ENCODE measurements at regions not wholly inside any gene's neighbourhood (a gene's known extent, or its start where the extent isn't known, plus 50 kb on each side); places are given as distances from the start of the nearest gene placed in this dataset.

DNA sequence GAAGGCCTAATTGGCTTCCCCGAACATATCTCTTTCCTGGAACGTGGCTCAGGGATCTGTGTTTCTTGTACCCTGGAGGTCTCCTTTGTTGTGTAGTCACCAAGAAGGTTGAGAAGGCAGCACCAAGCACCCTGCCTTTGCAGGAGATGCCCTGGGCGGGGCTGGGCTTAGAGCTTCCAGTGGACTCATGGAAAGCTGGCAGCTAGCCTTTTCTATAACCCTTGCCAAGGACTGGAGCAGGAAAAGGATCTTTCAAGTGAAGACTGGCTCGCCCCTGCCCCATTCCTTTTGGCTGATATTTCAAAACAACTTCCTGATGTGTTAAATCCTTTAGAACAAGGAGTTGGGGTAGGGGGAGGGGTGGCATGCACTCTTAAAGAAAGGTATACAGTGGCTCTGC is 58.9 kb upstream of the EPHA6 start:
- no peak for DNase-seq (ENCODE audit: low read depth, low spot score)
- ChIA-PET POLR2A (no interaction called here), CTCF (no interaction called here)
- Histone ChIP-seq H3K4me2 (ENCODE audit: insufficient read depth, low read length) (no peak overlapping the region), H3K79me2 (ENCODE audit: control insufficient read depth, insufficient read depth, low read length) (no peaks in the 10 kb centered on the region), H3K27ac (ENCODE audit: insufficient read depth, low read depth, low read length) (no peak overlapping the region), H3K4me3 (replicated peaks in 1 of 3; ENCODE audit: insufficient read depth in 1 of 3, low read depth in 1 of 3, low read length in 3 of 3) (no peak overlapping the region), H3K9me1 (replicated peaks; ENCODE audit: control insufficient read depth, extremely low read depth, insufficient read depth, low read length) (no peaks in the 10 kb centered on the region), H3K36me3 (ENCODE audit: control insufficient read depth in 2 of 2, extremely low read depth in 1 of 2, insufficient read depth in 2 of 2, low read length in 2 of 2) (no peaks in the 10 kb centered on the region), H2AFZ (ENCODE audit: low read depth, low read length) (no peak overlapping the region), H3K4me1 (ENCODE audit: control insufficient read depth, extremely low read depth, insufficient read depth, low read length) (no peaks in the 10 kb centered on the region), H3K9me3 (replicated peaks; ENCODE audit: control insufficient read depth, insufficient read depth, low read length) (no peaks in the 10 kb centered on the region), H3K27me3 (ENCODE audit: control insufficient read depth in 2 of 2, insufficient read depth in 2 of 2, low read length in 2 of 2) (no peaks in the 10 kb centered on the region), H3K9ac (replicated peaks; ENCODE audit: extremely low read depth, insufficient read depth, low read length) (no peak overlapping the region), H4K20me1 (replicated peaks; ENCODE audit: control insufficient read depth, extremely low read depth, insufficient read depth, low read length) (no peaks in the 10 kb centered on the region)
- dilution Hi-C loops (cut with MboI; ENCODE audit: extremely low pct_ligation_motif_present, low sequenced_read_pairs) (no loop called here), intact Hi-C loops (cut with micrococcal nuclease) (no loop called here)
- FAIRE-seq: no peak
- no TSS peak for BruUV-seq (replicated peaks)
- TF ChIP-seq POLR2A (IDR thresholded peaks at IDR 0.05; ENCODE audit: low read depth, low read length) (no peak), POLR2AphosphoS5 (IDR thresholded peaks at IDR 0.05; ENCODE audit: insufficient read depth, low read depth, low read length) (no peak)

DNA sequence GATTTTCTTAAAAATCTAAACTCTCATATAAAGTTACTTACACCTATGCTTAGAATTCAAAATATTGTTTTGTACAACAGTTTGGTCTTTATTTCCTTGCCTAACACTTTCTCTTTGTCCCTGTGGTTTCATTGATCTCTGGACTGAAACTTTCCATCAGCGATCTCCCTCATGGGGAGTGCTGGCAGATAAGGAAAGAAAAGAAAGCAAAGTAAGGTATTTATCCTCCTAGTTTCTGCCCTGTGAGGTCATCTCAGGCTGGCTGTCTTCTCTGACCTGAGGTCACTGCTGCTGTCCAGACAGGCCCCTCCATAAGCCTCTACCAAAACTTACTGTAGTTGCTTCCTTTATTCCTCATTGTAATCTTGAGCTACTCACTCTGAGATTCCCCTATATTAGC is 57.9 kb upstream of the EPHA6 start:
- ChIA-PET CTCF (no interaction called here), POLR2A (no interaction called here)
- Histone ChIP-seq H4K20me1 (replicated peaks; ENCODE audit: control insufficient read depth, extremely low read depth, insufficient read depth, low read length) (no peaks in the 10 kb centered on the region), H3K27me3 (ENCODE audit: control insufficient read depth in 2 of 2, insufficient read depth in 2 of 2, low read length in 2 of 2) (no peaks in the 10 kb centered on the region), H3K4me3 (replicated peaks in 1 of 3; ENCODE audit: insufficient read depth in 1 of 3, low read depth in 1 of 3, low read length in 3 of 3) (no peak overlapping the region), H3K36me3 (ENCODE audit: control insufficient read depth in 2 of 2, extremely low read depth in 1 of 2, insufficient read depth in 2 of 2, low read length in 2 of 2) (no peaks in the 10 kb centered on the region), H3K4me2 (ENCODE audit: insufficient read depth, low read length) (no peak overlapping the region), H3K9me1 (replicated peaks; ENCODE audit: control insufficient read depth, extremely low read depth, insufficient read depth, low read length) (no peaks in the 10 kb centered on the region), H3K79me2 (ENCODE audit: control insufficient read depth, insufficient read depth, low read length) (no peaks in the 10 kb centered on the region), H3K27ac (ENCODE audit: insufficient read depth, low read depth, low read length) (no peak overlapping the region), H2AFZ (ENCODE audit: low read depth, low read length) (no peak overlapping the region), H3K9me3 (replicated peaks; ENCODE audit: control insufficient read depth, insufficient read depth, low read length) (no peaks in the 10 kb centered on the region), H3K4me1 (ENCODE audit: control insufficient read depth, extremely low read depth, insufficient read depth, low read length) (no peaks in the 10 kb centered on the region), H3K9ac (replicated peaks; ENCODE audit: extremely low read depth, insufficient read depth, low read length) (no peak overlapping the region)
- intact Hi-C loops (cut with micrococcal nuclease): no loop called here
- dilution Hi-C loops (cut with MboI; ENCODE audit: extremely low pct_ligation_motif_present, low sequenced_read_pairs): no loop called here
- BruUV-seq (replicated peaks): no TSS peak
- TF ChIP-seq, protein P1, sequence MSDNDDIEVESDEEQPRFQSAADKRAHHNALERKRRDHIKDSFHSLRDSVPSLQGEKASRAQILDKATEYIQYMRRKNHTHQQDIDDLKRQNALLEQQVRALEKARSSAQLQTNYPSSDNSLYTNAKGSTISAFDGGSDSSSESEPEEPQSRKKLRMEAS (IDR thresholded peaks at IDR 0.05; ENCODE audit: insufficient read depth, insufficient read length): no peak
- no peak for TF ChIP-seq POLR2AphosphoS5 (IDR thresholded peaks at IDR 0.05; ENCODE audit: insufficient read depth, low read depth, low read length)
- no peak for TF ChIP-seq CTCF (IDR thresholded peaks at IDR 0.05; ENCODE audit: extremely low read depth in 1 of 2, insufficient read depth in 1 of 2, low read depth in 1 of 2, low read length in 2 of 2)
- no peak for TF ChIP-seq JUN (IDR thresholded peaks at IDR 0.05; ENCODE audit: borderline replicate concordance, insufficient read depth, insufficient read length, low read depth)
- TF ChIP-seq GATA2 (IDR thresholded peaks at IDR 0.05; ENCODE audit: insufficient read depth, insufficient read length, low read depth, low read length): no peak
- no peak for TF ChIP-seq POLR2A (IDR thresholded peaks at IDR 0.05; ENCODE audit: low read depth, low read length)
- TF ChIP-seq FOS (IDR thresholded peaks at IDR 0.05; ENCODE audit: borderline replicate concordance, insufficient read depth, low read length): no peak
- TF ChIP-seq MYC (IDR thresholded peaks at IDR 0.05; ENCODE audit: low read depth, low read length): no peak
- TF ChIP-seq EZH2 (IDR thresholded peaks at IDR 0.05; ENCODE audit: borderline replicate concordance, low read depth, low read length, severe bottlenecking): no peak
- FAIRE-seq (no peak), DNase-seq (ENCODE audit: low read depth, low spot score) (no peak)

Measured in endothelial cell of umbilical vein (primary cell).